A549 (cell line): ENCODE measurements at regions not wholly inside any gene's neighbourhood (a gene's known extent, or its start where the extent isn't known, plus 50 kb on each side); places are given as distances from the start of the nearest gene placed in this dataset.

Source experiments
- CEBPB ChIP-seq, 2 experiments: fragments of >200 bp in 1 of 2; sonication (Bioruptor Twin) in 1 of 2; formaldehyde crosslinking in 1 of 2; IDR thresholded peaks; 2 replicates each; pipeline ENCODE4 v1.6.1; 2012 to 2016
- EP300 ChIP-seq, 2 experiments: fragments of >200 bp; sonication (Bioruptor Twin); formaldehyde crosslinking; IDR thresholded peaks; 2 replicates in 1 of 2; 3 replicates in 1 of 2; pipeline ENCODE4 v1.6.1; 2016 to 2017
- POLR2A ChIP-seq: IDR thresholded peaks from 2 replicates; pipeline ENCODE4 v1.6.1; 2012; ENCODE audit warnings: mild to moderate bottlenecking, low read length
- RAD21 ChIP-seq, 2 experiments: fragments of >200 bp in 1 of 2; sonication (Bioruptor Twin) in 1 of 2; formaldehyde crosslinking in 1 of 2; IDR thresholded peaks in 1 of 2; conservative IDR thresholded peaks in 1 of 2; 2 replicates in 1 of 2; 3 replicates in 1 of 2; pipeline ENCODE4 v1.6.1; 2012 to 2018; ENCODE audit warnings: inconsistent platforms in 1 of 2
- TF ChIP-seq, protein P1 (sequence below): fragments of >200 bp; sonication (Bioruptor Twin); formaldehyde crosslinking; IDR thresholded peaks from 3 replicates; pipeline ENCODE4 v1.5.1; 2016
- TF ChIP-seq, protein P2 (sequence below): IDR thresholded peaks from 2 replicates; pipeline ENCODE4 v1.6.1; 2012; ENCODE audit warnings: low read depth, borderline replicate concordance

DNA sequence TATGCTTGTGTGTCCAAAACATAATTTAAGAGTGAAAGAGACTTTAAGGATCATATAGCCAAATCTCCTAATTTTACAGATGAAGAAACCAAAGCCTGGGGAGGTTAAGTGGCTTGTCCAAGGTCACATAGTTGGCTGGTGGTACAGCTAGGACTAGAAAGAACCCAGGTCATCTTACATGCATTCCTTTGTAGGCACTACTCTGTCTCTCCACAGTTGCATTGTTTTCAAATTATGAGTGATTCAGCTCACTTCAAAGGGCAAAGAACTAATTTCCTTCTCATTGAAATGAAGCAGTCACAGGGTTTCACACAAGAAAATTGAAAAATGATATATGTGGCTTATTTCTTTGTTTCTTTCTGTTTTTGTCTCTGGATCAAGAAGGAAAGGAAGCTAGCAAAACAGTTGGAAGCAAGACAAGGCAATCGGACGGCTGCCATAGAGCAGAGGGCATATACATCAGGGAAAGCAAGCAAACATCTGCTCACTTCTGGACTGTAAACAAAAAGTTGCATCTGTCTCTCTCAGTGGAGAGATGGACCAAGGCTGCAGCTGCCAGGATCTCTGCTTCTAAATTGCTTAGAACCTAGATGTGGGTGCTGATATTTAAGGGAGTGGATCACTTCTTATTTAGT, 107.5 kb upstream of the AMOT start:
- TF ChIP-seq RAD21 (conservative IDR thresholded peaks at IDR 0.05 in 1 of 2, IDR thresholded peaks at IDR 0.05 in 1 of 2) (no peak), EP300 (IDR thresholded peaks at IDR 0.05) (no peak), POLR2A (no peak), CEBPB (IDR thresholded peaks at IDR 0.05) (no peak)
- TF ChIP-seq, protein P1, sequence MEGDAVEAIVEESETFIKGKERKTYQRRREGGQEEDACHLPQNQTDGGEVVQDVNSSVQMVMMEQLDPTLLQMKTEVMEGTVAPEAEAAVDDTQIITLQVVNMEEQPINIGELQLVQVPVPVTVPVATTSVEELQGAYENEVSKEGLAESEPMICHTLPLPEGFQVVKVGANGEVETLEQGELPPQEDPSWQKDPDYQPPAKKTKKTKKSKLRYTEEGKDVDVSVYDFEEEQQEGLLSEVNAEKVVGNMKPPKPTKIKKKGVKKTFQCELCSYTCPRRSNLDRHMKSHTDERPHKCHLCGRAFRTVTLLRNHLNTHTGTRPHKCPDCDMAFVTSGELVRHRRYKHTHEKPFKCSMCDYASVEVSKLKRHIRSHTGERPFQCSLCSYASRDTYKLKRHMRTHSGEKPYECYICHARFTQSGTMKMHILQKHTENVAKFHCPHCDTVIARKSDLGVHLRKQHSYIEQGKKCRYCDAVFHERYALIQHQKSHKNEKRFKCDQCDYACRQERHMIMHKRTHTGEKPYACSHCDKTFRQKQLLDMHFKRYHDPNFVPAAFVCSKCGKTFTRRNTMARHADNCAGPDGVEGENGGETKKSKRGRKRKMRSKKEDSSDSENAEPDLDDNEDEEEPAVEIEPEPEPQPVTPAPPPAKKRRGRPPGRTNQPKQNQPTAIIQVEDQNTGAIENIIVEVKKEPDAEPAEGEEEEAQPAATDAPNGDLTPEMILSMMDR = no peak
- TF ChIP-seq, protein P2, sequence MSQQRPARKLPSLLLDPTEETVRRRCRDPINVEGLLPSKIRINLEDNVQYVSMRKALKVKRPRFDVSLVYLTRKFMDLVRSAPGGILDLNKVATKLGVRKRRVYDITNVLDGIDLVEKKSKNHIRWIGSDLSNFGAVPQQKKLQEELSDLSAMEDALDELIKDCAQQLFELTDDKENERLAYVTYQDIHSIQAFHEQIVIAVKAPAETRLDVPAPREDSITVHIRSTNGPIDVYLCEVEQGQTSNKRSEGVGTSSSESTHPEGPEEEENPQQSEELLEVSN = no peak
